HG03095 (cell line): ENCODE measurements at regions not wholly inside any gene's neighbourhood (a gene's known extent, or its start where the extent isn't known, plus 50 kb on each side); places are given as distances from the start of the nearest gene placed in this dataset.
"Not testable (repeated sequence)": the region's sequence is repeated elsewhere in the genome, so short reads cannot be mapped to it uniquely, and the experiment has no call there.

ENCODE experiments used
- ATAC-seq: cut with Tn5 transposase; IDR thresholded peaks from one replicate; pipeline ENCODE4 v1.9.1; 2021; ENCODE audit warnings: moderate library complexity; ENCODE audit not compliant: unreplicated experiment

DNA sequence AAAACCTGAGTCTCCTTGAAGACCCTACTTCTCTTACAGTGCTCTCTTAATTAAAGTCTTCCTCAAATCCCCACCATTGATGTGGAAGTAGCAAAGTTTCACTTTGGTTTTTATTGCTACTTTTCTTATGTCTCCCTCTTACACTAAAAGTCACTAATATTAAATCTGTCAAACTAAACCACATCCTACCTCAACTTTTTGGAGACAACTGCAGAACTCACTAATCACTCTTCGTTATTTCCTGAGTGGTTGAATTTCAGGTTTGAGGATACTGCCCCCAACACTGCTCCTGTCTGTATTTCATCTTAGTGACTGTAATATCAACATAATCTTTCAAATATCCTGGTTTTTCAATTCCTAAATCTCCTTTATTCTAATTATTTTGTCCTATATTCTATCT, 213.0 kb upstream of the PDE3A start:
- no peak for ATAC-seq

DNA sequence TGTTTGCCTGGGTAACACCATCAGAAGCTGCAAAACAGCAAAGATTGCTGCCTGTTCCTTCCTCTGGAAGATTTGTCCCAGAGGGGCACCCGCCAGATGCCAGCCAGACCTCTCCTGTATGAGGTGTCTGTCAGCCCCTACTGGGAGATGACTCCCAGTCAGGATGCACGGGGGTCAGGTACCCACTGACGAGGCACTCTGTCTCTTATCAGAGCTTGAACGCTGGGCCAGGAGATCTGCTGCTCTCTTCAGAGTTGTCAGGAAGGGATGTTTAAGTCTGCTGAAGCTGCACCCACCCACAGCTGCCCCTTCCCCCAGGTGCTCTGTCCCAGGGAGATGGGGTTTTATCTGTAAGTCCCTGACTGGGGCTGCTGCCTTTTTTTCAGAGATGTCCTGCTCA, 207.4 kb upstream of the PDE3A start:
- ATAC-seq, result not testable (repeated sequence)

DNA sequence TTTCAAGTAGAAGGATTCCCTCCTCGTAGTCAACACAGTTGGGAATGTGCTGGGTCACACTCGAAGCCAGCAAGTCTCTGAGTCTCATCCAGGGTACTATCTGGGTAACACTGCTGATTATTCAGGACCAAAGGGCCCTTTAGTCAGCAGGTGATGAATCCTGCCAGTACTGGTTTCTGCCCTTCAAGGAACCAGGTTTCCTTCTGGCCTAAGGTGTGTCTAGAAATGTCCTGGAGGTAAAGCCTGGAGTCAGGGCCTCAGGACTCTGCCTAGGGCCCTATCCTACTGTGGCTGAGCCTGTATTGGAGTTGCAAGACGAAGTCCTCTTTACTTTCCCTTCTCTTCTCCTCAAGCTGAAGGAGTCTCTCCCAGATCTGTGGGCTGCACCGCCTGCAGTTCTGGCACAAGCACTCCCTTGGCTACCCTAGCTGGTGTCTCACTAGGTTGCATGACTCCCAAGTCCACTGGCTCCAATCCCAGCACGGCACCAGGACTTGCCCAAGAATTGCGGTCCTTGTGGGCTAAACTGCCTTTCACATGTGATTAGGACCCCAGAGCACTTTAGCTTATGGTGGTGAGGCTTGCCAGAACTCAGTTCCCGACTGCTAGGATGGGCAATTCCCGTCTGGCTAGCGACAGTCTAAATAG, 193.7 kb upstream of the PDE3A start:
- ATAC-seq, result no peak

DNA sequence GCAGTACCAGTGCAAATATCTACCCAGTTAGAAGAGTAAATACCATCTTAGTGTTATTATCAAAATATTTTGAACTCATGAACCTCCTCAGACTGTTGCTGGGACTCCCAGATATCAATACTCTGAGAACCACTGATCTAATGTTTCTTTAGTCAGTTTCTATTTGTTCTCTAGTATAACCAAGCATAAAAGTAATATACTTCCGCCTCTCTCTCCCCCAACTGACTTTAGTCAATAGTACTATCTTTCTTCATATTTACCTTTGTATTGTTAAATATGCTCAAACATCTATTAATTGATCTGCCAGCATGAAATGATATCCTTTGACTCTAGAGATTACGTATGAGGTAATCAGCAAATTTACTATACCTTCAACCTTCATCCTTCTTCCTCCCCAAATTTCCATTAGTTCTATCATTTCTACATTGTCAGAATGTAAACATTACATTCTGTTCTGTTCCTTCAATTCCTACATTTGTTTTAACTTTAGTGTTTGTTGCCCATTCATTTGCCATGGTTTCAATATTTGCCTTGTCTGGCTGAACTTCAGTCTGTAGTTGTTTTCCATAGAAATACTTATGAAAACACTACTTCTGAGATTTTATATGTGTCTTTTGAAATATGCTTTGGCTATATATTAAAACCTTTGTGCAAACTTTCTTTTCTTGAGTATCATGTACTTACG, 192.5 kb upstream of the PDE3A start:
- ATAC-seq, result no peak

DNA sequence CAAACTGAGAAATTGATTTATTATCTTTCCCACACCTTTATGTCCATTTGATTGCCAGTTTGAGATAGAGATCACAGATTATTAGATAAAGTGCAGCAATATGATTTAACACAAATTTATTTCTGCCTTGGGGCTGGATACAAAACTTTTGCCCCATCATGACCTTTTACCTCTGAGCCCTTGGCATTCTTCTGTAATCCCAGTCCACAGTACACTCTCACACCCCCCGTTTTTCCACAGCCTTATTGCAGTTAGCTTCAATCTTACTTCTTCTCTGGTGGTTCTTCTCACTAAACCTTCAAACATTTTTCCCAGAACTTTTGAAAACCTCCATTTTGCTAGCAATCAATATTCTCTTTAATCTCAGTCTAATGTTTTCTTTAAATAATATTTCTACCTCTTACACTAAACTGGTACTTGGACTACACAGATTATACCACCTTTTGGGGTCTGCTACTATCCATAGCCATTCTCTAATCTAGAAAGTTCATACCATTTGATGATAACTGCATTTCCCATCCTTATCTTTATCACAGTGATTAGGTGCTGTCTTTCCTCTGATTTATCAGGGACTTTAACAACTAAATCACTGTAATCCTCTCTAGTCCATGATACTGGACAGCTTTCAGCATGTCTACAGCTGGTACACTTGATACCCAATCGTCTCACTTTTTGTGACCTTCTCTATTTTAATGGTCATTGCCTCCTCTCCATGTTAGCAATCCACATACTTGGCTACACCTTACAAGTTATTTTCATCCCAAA, 186.7 kb upstream of the PDE3A start:
- no peak for ATAC-seq

DNA sequence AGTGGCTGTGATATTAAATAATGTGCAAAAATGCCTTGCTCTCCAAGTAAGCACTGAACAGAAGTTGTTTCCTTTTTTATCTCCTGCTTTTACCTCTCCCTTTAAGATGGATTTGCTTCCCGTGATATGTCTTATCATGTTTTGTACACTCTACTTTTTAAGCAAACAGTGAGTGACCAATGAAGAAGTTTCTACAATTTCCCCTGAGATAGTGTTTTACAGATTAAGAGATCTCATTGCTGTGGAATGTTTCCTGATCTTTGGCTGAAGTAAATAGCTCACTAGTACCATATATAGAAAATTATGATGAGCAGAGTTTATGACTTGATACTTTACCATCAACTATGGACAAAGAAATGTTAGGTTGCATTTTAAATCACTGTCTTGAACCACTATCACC, 184.8 kb upstream of the PDE3A start:
- ATAC-seq, result no peak

DNA sequence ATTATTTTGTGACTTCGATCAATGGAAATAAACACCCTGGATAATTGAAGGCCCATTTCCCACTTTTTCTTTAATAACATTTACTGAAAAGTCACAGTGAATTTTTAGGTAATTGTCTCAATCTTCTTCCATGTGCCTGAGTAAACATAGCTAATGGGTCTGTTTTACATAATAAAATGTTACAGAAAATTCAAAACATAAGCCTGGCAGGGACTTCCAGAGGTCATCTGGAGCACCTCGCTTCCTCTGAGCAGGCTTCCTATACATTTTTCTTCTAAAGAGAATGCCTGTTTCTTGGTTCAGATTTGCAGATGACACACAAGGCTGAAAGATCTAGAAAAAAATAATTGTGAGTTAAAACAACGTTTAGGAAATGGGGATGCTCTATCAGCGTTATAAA, 183.8 kb upstream of the PDE3A start:
- no peak for ATAC-seq

DNA sequence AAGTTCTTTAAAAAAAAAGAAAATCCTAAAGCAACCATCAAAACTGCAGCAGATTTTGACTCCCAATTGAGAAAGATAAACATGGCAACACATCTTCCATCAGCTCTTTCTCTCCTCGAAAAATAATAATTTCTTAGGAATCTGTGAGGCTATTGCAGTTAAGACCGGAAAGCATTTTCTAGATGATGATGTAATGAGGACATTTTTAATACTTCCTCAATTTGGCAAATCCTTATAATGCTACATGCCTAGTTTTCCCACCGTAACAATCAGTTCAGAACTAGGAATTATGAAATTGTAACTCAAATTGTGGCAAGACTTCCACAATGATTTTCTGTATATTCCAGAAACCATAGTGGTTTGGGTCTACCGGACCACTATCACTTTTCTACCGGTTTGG, 180.9 kb upstream of the PDE3A start:
- ATAC-seq, result no peak

DNA sequence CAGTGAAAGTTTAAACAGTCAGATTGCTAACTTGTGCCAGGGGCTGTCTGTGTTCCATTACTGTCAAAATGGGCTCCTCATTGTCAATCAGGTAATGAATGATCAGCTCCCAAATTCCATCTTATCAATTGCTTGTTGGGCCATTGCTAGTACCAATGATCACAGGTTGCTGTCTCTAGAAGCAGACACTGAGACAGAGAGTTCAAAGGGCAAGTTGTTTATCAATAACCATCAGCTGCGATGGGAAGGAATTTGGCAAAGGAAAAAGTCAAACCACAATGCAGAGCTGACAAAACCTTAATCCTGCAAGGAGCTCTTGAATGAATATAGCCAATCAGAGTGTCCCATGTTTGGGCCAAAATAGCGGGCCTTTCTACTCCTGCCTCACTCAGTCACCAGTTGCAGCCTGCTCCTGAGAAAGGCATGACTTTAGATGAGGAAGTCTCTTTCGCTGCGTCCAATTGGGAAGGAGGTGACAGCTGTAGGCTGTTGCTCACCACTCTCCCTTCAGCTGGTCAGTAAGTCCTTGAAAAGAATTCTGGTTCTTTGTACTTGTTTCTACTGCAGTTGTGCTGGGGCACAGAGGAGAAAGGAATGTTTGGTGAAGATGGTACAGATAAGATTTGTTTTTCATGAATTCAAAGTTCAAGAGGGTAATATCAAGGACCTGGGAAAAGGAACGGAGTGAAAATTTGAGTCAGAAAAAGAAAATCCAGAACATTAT, 179.2 kb upstream of the PDE3A start:
- ATAC-seq, result no peak

DNA sequence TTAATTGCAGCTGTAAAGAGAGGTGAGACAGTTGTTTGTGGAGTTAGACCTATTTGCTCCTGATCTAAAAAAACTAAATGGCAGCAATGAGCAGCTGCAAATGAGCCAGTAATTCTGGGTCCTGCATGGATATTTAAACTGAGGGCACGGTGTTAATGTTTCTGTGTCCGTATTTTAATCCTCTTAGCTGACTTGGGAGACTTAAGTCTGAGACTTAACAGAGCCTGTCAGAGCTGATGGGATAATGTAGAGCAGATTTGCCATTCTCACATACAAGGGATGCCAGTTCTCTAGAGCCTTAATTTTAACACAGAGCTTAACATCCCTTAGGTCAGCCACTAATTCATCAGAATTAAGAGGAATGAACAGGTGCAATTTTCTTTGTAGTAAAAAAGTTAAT, 178.6 kb upstream of the PDE3A start:
- ATAC-seq, result no peak

DNA sequence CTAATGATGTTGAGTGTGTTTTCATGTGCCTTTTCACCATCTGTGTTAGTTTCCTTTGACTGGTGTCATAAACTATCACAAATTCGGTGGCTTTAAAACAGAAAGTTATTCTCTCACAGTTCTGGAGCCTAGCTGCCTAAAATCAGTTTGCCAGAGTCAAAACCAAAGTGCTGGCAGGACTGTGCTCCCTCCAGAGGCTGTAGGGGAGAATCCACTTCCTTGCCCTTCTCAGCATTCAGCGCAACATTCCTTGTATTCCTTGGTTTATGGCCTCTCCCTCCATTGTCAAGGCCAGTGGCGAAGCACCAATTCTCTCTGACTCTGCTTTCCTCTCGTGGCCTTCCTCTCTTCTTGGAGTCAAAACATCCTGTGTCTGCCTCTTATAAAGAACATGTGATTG, 174.2 kb upstream of the PDE3A start:
- no peak for ATAC-seq

DNA sequence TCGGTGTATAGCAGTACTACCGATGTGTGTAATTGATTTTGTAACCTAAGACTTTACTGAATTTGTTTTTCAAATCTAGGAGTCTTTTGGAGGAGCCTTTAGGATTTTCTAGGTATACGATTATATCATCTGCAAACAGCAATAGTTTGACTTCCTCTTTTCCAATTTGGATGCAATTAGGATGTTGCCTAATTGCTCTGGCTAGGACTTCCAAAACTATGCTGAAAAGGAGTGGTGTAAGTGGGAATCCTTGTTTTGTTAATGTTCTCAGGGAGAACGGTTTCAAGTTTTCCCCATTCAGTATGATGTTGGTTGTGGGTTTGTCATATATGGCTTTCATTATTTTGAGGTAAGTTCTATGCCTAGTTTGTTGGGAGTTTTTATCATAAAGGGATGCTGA, 171.6 kb upstream of the PDE3A start:
- ATAC-seq, result no peak

DNA sequence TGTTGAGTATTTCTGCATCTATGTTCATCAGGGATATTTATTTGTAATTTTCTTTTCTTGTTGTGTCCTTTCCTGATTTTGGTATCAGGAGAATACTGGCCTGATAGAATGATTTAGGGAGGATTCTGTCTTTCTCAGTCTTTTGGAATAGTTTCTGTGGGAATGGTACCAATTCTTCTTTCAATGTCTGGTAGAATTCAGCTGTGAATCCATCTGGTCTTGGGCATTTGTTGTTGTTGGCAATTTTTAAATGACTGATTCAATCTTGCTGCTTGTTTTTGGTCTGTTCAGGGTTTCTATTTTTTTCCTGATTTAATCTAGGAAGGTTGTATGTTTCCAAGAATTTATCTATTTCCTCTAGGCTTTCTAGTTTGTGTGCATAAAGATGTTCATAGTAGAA, 170.9 kb upstream of the PDE3A start:
- no peak for ATAC-seq

DNA sequence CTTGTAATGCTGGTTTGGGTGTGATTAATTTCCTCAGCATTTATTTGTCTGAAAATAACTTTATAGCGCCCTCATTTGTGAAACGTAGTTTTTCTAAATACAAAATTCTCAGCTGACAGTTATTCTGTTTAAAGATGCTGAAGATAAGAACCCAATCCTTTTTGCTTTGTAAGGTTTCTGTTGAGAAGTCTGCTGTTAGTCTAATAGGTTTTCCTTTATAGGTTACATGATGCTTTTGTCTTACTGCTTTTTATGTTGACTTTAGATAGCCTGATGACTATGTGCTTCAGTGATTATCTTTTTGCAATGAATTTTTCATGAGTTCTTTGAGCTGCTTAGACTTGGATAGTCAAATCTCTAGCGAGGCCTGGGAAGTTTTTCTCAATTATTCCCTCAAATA, 168.6 kb upstream of the PDE3A start:
- no peak for ATAC-seq

DNA sequence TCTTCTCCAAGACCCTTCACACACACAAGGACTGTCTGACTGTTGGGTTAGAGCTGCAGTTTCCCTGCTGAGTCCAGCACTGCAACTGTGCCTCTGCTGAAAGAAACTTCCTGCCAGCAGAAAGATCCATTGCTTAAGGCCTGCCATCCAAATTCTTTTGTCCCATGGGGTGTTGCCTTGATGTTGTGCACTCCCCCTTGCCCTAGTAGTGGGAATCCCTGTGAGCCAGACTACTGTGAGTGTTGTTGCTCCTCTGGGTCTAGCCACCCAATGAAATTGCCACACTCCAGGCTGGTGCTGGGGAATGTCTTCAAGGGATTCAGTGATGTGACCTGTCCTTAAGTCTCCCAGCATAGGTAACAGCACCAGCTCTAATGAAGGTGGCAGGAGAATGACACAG, 166.6 kb upstream of the PDE3A start:
- ATAC-seq, result no peak

DNA sequence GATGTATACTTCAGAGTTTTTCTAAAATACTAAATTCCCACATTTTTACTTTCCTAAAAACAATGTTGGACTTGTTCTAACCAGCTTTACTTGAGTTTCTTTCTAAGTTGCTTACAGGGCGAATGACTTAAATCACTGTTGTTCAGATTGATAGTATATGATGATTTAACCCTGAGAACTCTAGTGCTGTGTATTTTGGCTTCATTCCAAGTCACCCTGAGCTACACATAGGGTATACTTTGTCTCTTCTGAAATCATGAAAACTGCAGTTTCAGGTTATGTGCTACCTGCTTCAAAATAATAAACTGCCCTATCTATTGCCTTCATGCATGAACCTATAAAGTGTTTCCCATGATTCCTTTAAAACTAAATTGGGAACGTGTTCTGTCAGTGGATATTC, 162.5 kb upstream of the PDE3A start:
- no peak for ATAC-seq

DNA sequence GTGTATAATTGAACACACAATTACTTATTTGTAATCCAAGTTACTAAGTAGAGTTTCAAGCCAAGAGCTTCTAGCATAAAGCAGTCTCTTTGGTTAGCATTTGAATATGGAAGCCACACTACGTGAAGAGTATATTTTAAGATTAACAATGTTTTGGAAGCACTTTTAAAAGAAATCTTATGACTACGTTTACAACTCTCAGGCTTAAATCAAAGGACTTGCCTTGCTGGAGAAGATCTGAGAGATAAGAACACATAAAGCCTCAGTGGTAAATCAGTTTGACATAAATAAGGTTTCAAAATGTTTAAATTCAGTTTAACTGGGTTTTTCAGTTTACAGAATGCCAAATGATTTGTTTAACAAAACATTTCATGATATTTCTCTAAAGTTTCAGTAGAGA, 161.9 kb upstream of the PDE3A start:
- ATAC-seq, result no peak

DNA sequence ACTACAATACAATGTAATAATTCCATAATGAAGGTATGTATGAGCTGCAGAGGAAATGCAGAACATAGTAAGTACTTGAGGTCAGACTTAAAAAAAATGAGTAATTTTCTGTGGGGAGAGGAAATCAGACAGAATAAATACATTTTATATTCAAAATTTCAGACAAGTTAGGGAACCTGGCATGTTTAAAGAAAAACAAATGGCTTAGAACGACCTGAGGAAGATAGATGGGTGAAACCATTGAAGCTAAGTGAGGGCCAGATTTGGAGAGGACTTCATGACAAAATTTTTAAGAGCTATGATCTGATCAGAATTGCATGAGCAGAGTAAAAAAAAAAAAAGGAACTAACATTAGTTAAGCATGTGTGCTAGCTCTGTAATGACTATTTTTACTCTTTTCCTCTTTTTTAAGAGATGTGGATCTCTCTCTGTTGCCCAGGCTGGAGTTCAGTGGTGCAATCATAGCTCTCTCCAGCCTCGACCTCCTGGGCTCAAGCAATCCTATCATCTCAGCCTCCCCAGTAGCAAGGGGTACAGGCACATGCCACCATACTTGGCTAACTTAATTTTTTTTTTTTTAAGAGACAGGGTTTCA, 157.6 kb upstream of the PDE3A start:
- ATAC-seq, result no peak

DNA sequence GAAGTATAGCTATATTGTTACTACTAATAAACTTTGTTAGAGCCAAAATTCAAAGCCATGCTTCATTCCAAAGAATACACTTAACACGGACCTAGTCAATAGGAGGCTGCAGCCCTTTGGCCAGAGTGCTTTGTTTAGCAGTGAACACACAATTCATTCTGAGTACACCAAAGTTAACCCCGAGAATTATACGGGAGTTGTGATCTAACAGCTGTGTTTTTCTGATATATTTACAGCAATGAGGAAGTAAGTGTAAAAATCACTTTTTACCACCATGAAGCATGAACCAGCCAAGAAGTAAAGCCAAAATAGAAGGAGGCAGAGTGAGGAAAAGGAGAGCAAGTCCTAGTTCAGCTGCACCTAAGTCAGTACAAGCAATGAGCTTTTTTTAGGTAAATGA, 156.8 kb upstream of the PDE3A start:
- ATAC-seq, result no peak

DNA sequence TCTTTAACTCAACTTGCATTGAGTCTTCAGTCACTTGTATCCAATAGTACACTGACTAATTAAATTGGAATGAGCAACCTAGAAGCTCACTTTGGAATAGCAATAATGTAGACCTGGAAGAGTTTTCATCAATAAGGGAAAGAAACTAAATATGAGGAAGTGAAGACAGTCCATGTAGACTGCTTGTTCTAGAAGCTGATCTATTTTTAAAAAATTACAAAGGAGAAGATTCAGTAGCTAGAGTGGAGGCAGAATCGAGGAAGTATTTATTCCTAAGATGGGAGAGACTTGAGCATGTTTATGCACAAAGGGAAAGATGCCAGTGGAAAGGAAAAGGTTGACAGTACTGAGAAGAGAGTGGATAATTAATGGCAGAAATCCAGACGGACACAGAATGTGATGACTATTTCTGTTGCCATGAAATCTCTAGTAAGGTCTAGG, 156.3 kb upstream of the PDE3A start:
- no peak for ATAC-seq
